Superior temporal gyrus (tissue), 1 donor: ENCODE measurements at regions not wholly inside any gene's neighbourhood (a gene's known extent, or its start where the extent isn't known, plus 50 kb on each side); places are given as distances from the start of the nearest gene placed in this dataset.
A peak's percentile ranks its signal among the peaks of the same experiment; 100 is the strongest.

Source experiments
- DNase-seq: peaks from one replicate; pipeline ENCODE4 v3.0.0-alpha.2; 2016; ENCODE audit errors: extremely low spot score

GRCh38 chr14:38113546-38113945 is 94.2 kb upstream of the SSTR1 start:
- DNase-seq = no peak

- no peak for DNase-seq
Observed at GRCh38 chr14:38116895-38117294, 90.8 kb upstream of the SSTR1 start.

- no peak for DNase-seq
Observed at GRCh38 chr14:38120109-38120508, 87.6 kb upstream of the SSTR1 start.

DNA sequence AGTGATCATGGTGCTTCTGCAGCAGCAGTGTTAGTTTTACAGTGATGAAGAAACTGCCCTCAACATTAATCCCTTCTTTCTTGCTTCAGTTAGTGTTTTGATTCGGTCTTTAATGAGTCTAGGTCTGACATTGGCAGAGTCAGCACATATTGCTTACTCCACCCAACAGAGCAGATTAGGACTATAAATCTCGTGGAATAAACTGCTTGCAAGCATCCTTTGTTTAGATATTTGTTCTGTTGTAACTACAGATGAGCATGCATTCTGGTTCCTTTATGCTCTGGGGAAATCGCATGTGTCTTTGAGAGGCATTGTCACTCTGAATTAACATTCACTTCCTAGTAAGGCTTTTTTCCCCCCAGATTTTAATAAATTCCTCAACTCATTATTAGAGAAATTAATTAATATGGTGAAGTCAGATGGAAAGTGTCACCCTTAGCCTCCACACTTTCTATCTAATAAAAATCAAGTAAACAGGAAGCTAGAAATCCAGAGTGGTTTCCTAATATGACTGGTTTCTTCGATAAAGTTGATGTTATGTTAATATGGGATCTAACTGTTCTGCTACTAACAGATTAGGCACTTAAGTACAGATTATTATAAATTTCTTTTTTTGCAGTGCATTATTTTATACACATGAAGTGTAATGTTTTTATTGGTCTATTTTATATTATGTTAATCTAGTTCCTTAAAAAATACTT is 86.2 kb upstream of the SSTR1 start:
- DNase-seq = no peak

- no peak for DNase-seq
Observed at GRCh38 chr14:38122241-38122640, 85.5 kb upstream of the SSTR1 start.

DNA sequence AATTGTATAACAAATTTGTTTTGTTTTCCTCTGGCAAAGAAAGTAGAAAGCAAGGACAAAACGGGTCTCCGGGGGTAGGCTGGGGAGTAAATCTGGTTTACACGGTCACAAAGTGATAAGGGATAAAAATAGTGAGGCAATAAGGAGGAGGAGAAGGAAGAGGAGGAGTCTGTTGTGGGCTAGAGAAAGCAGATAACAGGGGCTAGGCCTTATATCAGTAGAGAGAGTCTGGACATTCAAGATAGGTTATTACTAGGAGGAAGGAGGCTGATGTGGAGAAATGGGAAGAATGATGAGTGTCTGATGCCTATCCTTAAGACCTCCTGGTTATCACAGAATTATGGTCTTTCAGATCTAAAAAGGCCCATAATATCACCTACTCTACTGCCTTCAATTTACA is 83.2 kb upstream of the SSTR1 start:
- DNase-seq = no peak

DNA sequence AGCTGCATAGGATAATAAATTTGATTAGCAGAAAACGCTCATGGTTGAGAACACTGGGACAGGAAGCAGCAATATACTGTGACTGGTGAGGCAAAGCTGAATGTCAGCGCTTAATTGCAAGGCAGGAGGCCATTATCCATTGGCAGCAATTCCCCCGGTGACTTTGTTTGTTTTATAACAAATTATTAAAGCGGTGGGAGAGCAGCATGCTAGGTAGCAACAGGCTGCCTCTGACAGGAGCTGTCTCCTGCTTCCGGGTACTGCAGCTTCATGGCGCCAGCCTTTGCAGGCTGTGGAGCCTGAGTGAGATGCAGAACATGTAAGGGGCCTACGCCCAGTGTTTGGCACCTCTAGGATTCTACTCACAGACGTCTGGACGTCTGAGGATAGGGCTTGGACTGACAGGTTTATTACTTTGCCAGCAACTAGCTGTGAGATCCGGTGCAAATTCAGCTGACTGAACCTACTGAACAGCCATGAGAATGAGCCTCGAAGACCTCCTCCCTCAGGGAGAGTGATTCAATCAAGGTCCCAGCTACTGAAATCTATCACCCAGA is 82.1 kb upstream of the SSTR1 start:
- no peak for DNase-seq

- no peak for DNase-seq
Observed at GRCh38 chr14:38127356-38127755, 80.3 kb upstream of the SSTR1 start.

DNA sequence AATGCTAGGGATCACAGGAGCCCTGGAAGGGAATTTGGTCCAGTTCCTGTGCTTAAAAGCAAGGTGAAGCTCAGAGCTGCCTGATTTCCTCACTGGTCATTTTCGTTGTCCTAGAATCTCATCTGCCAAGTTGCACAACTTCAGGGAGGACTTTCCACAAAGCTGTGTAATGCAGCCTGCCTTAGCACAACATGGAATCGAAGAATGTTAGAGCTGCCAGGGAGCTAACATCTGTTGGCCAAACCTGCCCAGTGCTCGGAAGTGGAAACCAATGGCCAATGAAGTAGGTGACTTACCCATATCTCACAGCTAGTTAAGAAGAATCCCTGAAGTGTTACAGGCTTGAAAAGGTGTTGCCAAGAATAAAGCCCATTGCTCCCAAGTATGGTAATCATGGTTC is 79.9 kb upstream of the SSTR1 start:
- DNase-seq = no peak

- DNase-seq = no peak
Observed at GRCh38 chr14:38128640-38129039, 79.1 kb upstream of the SSTR1 start.

- DNase-seq = no peak
Observed at GRCh38 chr14:38129192-38129591, 78.5 kb upstream of the SSTR1 start.

- no peak for DNase-seq
Observed at GRCh38 chr14:38129705-38130104, 78.0 kb upstream of the SSTR1 start.

DNA sequence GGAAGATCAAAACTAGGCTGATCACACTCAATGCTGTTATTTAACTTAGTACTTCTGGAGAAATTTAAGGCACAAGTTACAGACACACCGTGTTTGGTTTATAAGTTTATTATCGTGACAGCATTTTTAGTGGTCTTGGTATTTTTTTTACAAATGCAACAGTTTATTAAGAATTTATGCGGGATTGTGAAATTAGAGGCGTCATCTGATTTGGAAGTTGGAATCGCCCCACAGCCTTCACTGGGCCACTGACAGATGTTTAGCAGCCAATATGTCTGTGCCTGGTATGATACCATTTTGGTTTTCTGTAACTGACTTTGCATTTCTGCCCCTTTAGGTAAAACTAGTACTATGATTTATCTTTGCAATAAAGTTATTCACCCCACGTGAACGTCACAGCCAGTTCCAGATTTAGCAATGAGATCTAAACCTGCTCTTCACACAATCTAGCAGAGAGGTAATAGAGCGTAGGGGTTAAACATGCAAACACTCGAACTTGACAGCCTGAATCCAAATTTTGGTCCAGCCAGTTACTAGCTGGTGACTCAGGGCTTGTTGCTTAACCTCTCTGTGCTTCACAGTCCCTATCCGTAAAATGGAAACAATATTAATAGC is 73.2 kb upstream of the SSTR1 start:
- DNase-seq = no peak

DNA sequence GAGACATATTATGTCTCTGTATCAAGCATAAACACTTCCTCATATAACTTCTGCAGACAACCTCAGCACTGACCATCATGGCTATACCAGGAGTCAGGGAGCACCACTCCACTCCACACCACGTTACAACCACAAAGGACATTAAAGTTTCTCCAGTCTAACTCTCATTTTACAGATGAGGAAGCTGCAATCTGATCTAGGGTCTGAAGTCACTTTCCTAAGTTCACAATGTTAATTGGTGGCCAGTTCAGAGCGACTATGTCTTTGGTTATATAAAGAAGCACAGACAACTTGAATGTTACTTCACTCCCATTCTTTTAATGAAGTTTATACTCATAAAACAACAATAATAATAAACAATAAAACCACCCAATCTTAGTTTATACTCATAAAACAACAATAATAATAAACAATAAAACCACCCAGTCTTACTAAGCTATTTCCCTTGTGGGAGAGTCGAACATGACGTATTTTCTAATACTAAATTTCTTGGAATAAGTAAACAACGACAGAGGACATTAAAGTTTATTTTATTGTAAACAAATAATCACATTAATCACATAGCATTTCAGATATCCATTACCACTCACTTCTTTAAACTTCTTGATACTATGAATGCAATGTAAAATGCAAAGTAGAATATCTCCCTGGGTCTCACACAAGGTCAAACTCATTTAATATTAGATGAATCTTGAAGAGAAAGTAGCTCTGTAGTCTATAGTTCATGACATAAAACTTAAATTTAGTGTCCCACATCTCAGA is 72.4 kb upstream of the SSTR1 start:
- no peak for DNase-seq

- DNase-seq = no peak
Observed at GRCh38 chr14:38137005-38137404, 70.7 kb upstream of the SSTR1 start.

DNA sequence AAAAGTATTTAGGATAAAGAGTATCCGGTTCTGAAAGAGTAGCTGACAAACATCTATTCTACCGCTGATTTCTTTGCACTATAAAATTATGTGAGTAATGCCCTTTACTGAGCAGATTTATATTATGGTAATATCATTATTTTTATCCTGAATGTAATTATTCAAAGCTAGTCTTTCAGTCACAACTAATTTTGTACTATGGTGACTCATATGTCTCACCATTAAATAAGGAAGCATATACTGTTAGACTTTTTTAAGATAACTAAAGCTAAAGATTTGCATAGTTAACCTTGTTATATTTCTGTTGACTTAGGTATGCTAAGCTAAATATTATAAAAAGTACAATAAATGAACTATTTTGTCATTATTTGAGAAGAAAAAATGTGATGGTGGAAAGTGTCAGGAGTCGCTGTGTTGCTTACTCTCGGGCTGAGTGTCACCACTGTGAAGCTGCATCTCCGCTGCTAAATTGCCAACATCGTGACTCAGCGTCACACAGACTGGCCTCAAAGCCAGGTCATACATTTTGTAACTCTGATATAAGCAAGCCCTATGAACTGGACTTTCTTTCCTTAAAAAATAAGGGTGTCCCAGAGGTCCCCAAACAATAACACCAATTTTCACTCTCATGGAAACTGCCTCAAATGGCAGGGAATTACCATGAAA is 69.1 kb upstream of the SSTR1 start:
- DNase-seq = no peak

- DNase-seq = no peak
Observed at GRCh38 chr14:38139926-38140325, 67.8 kb upstream of the SSTR1 start.

DNA sequence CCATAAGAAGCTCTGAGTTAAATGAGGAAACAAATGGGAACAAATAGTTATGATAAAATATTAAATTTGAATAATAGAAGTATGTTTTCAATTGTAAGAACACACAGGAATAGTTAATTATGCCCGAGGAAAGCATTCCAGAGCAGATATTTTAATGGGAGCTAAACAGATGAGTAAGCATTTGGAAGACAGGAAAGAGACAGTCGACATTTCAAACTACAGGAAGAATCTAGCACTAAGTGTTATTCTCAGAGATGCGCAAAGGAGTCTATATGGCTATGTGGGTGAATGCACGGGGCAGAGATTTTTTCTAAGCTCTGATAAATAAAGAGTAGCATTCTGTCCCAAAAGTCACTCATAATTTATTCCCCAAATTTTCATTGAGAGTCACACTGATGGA is 64.5 kb upstream of the SSTR1 start:
- DNase-seq = no peak

GRCh38 chr14:38143659-38144505 is 63.8 kb upstream of the SSTR1 start:
- peak; percentile 56 for DNase-seq

DNA sequence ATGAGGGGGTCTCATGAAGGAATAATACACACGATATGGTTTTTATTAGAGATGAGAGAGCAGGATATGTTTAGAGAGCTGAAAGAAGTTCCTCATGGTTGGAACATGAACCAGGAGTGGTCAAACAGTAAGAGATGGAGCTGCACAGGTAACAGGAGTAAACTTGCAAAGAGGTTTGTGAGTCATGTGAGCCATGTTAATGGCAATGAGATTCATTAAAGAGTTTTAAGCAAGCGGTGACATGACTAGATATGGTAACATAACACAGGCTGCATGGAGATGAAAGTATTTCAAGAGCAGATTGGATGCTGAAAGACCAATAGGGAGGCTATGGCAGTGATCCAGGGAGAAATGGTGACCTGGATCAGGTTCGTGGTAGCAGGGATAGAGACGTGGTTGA is 62.6 kb upstream of the SSTR1 start:
- no peak for DNase-seq

- DNase-seq = no peak
Observed at GRCh38 chr14:38150075-38150474, 57.6 kb upstream of the SSTR1 start.
